GM19025 (cell line): ENCODE measurements at regions not wholly inside any gene's neighbourhood (a gene's known extent, or its start where the extent isn't known, plus 50 kb on each side); places are given as distances from the start of the nearest gene placed in this dataset.
"Not testable (repeated sequence)": the region's sequence is repeated elsewhere in the genome, so short reads cannot be mapped to it uniquely, and the experiment has no call there.

Experiments used
- ATAC-seq: cut with Tn5 transposase; IDR thresholded peaks from one replicate; pipeline ENCODE4 v1.9.1; 2021; ENCODE audit warnings: mild to moderate bottlenecking, low read depth, moderate library complexity; ENCODE audit not compliant: unreplicated experiment

- ATAC-seq: no peak
These were observed 76.4 kb downstream of the PHAX start for GRCh38 chr5:126677121-126677520.

GRCh38 chr5:126680191-126680817, 79.6 kb downstream of the PHAX start:
- ATAC-seq: peak; percentile 78

GRCh38 chr5:126681314-126681713, 80.6 kb downstream of the PHAX start:
- not testable (repeated sequence) for ATAC-seq

- no peak for ATAC-seq
These were observed 81.2 kb downstream of the PHAX start for GRCh38 chr5:126681970-126682369.

GRCh38 chr5:126682856-126683255, 82.1 kb downstream of the PHAX start:
- ATAC-seq: no peak

- no peak for ATAC-seq
These were observed 83.2 kb downstream of the PHAX start for GRCh38 chr5:126683912-126684311.

GRCh38 chr5:126684656-126685442, 84.1 kb downstream of the PHAX start:
- not testable (repeated sequence) for ATAC-seq

- peak; percentile 77 for ATAC-seq
These were observed 85.8 kb downstream of the PHAX start for GRCh38 chr5:126686451-126687126.

- no peak for ATAC-seq
These were observed 84.0 kb upstream of the LMNB1 start for GRCh38 chr5:126692971-126693370.

GRCh38 chr5:126693806-126694205, 83.1 kb upstream of the LMNB1 start:
- no peak for ATAC-seq

GRCh38 chr5:126694403-126694802, 82.5 kb upstream of the LMNB1 start:
- ATAC-seq: no peak

GRCh38 chr5:126695091-126695490, 81.8 kb upstream of the LMNB1 start:
- no peak for ATAC-seq

- no peak for ATAC-seq
These were observed 69.9 kb upstream of the LMNB1 start for GRCh38 chr5:126707080-126707479.

- no peak for ATAC-seq
These were observed 61.2 kb upstream of the LMNB1 start for GRCh38 chr5:126715765-126716164.

- no peak for ATAC-seq
These were observed 60.1 kb upstream of the LMNB1 start for GRCh38 chr5:126716861-126717260.

GRCh38 chr5:126718236-126718868, 58.6 kb upstream of the LMNB1 start:
- no peak for ATAC-seq

- no peak for ATAC-seq
These were observed 56.6 kb upstream of the LMNB1 start for GRCh38 chr5:126720369-126720768.

- ATAC-seq: no peak
These were observed 53.3 kb upstream of the LMNB1 start for GRCh38 chr5:126723643-126724042.
